HCT116 (cell line): ENCODE measurements at regions not wholly inside any gene's neighbourhood (a gene's known extent, or its start where the extent isn't known, plus 50 kb on each side); places are given as distances from the start of the nearest gene placed in this dataset.

Experiments
- ATAC-seq: fragments of 200-7000 bp; cut with Tn5 transposase; 2 replicates; pipeline ENCODE4 v1.9.1; 2020; ENCODE audit warnings: mild to moderate bottlenecking, moderate library complexity
- BruUV-seq: library from RNA; stranded (reverse); fragments of 400-500 nt; replicated peaks from 2 replicates; lab custom pipeline; 2021; lab: Mats Ljungman, UMichigan
- CTCF ChIA-PET: fragments of 300-600 bp; sonication (Branson Sonifier 250); formaldehyde crosslinking; loops from one replicate; lab custom pipeline; 2021; ENCODE audit warnings: antibody characterized with exemption; lab: Charles Lee
- POLR2A ChIA-PET: fragments of 300-600, 350-600 bp; sonication (Branson Sonifier 250); formaldehyde crosslinking; loops from one replicate; lab custom pipeline; 2021; ENCODE audit warnings: antibody characterized with exemption; lab: Charles Lee
- RAD21 ChIA-PET, 2 experiments: fragments of 300-600 bp; sonication (Branson Sonifier 250); formaldehyde crosslinking; loops; one replicate each; lab custom pipeline; 2023; ENCODE audit warnings: low total read pairs in 2 of 2; ENCODE audit not compliant: uncharacterized antibody in 2 of 2, unreplicated experiment in 2 of 2, low non-redundant PET in 1 of 2; lab: Charles Lee
- DNase-seq: peaks from one replicate; pipeline ENCODE4 v3.0.0-alpha.2; 2010; ENCODE audit warnings: low read depth, low spot score
- H2AFZ ChIP-seq: fragments of 200-600 bp; shearing (Covaris generic), sonication (generic); 2 replicates; pipeline ENCODE4 v1.6.1; 2017; ENCODE audit warnings: low read depth, mixed run types, mixed read lengths, antibody characterized with exemption, low read length; ENCODE audit not compliant: poor library complexity, severe bottlenecking
- H3K27ac ChIP-seq: 2 replicates; pipeline ENCODE4 v1.5.1; 2012; ENCODE audit warnings: low read depth, low read length
- H3K27me3 ChIP-seq: fragments of 200-600 bp; sonication (generic); 2 replicates; pipeline ENCODE4 v1.6.1; 2016; ENCODE audit warnings: mixed run types, low read length, mixed read lengths; ENCODE audit not compliant: insufficient read depth
- H3K36me3 ChIP-seq, 2 experiments: fragments of 200-500 bp in 1 of 2; fragments of 200-600 bp in 1 of 2; sonication (Bioruptor generic) in 1 of 2; sonication (generic) in 1 of 2; 2 replicates each; pipeline versions ENCODE4 v1.5.1 to v1.6.1; 2014 to 2016; ENCODE audit warnings: low read length in 2 of 2, inconsistent platforms in 1 of 2, mixed read lengths in 1 of 2, mixed run types in 1 of 2; ENCODE audit not compliant: insufficient read depth in 2 of 2, control insufficient read depth in 1 of 2
- H3K4me1 ChIP-seq, 2 experiments: fragments of 200-600 bp in 1 of 2; sonication (generic) in 1 of 2; 2 replicates each; pipeline versions ENCODE4 v1.5.1 to v1.6.1; 2012 to 2017; ENCODE audit warnings: low read length in 2 of 2, inconsistent platforms in 1 of 2, mild to moderate bottlenecking in 1 of 2, mixed read lengths in 1 of 2, mixed run types in 1 of 2, moderate library complexity in 1 of 2; ENCODE audit not compliant: insufficient read depth in 2 of 2, control insufficient read depth in 1 of 2
- H3K4me2 ChIP-seq: fragments of 200-600 bp; sonication (generic); 2 replicates; pipeline ENCODE4 v1.6.1; 2017; ENCODE audit warnings: mixed run types, low read length, mixed read lengths
- H3K4me3 ChIP-seq, 2 experiments: fragments of 200-600 bp in 1 of 2; sonication (generic) in 1 of 2; replicated peaks in 1 of 2; 2 replicates each; pipeline ENCODE4 v1.5.1; 2011 to 2016; ENCODE audit warnings: low read length in 2 of 2, control low read depth in 1 of 2, low read depth in 1 of 2, mild to moderate bottlenecking in 1 of 2, mixed read lengths in 1 of 2, mixed run types in 1 of 2
- H3K79me2 ChIP-seq: fragments of 200-600 bp; sonication (generic); 2 replicates; pipeline ENCODE4 v1.6.1; 2017; ENCODE audit warnings: mild to moderate bottlenecking, mixed run types, low read length, moderate library complexity, mixed read lengths; ENCODE audit not compliant: insufficient read depth
- H3K9ac ChIP-seq: fragments of 200-600 bp; sonication (generic); 2 replicates; pipeline ENCODE4 v1.6.1; 2016; ENCODE audit warnings: low read length, mixed read lengths
- H3K9me2 ChIP-seq: fragments of 200-600 bp; sonication (generic), shearing (Covaris generic); 2 replicates; pipeline ENCODE4 v1.6.1; 2017; ENCODE audit warnings: mixed run types, mild to moderate bottlenecking, moderate library complexity; ENCODE audit not compliant: insufficient read depth
- H3K9me3 ChIP-seq, 2 experiments: fragments of 200-500 bp in 1 of 2; fragments of 200-600 bp in 1 of 2; sonication (Bioruptor generic) in 1 of 2; sonication (generic) in 1 of 2; 2 replicates each; pipeline ENCODE4 v1.6.1; 2014 to 2017; ENCODE audit warnings: low read length in 2 of 2, mixed read lengths in 2 of 2, inconsistent platforms in 1 of 2, low read depth in 1 of 2, mild to moderate bottlenecking in 1 of 2, mixed run types in 1 of 2, moderate library complexity in 1 of 2; ENCODE audit not compliant: control insufficient read depth in 1 of 2, insufficient read depth in 1 of 2
- H4K20me1 ChIP-seq: fragments of 200-600 bp; sonication (generic), shearing (Covaris generic); 2 replicates; pipeline ENCODE4 v1.6.1; 2017; ENCODE audit warnings: mixed run types, mild to moderate bottlenecking, moderate library complexity; ENCODE audit not compliant: insufficient read depth
- CTCF ChIP-seq, 3 experiments: fragments of 200-600 bp in 1 of 3; sonication (generic) in 1 of 3; IDR thresholded peaks in 2 of 3; conservative IDR thresholded peaks in 1 of 3; 2 replicates each; pipeline ENCODE4 v1.5.1; 2012 to 2017; ENCODE audit warnings: low read depth in 2 of 3, low read length in 2 of 3, antibody characterized with exemption in 1 of 3, borderline replicate concordance in 1 of 3, control low read depth in 1 of 3, mild to moderate bottlenecking in 1 of 3, mixed read lengths in 1 of 3, mixed run types in 1 of 3, moderate library complexity in 1 of 3; ENCODE audit not compliant: insufficient read depth in 1 of 3
- JUND ChIP-seq: IDR thresholded peaks from 2 replicates; pipeline ENCODE4 v1.6.1; 2012
- MAX ChIP-seq: IDR thresholded peaks from 2 replicates; pipeline ENCODE4 v1.6.1; 2012
- REST ChIP-seq: IDR thresholded peaks from 2 replicates; pipeline ENCODE4 v1.6.1; 2012; ENCODE audit warnings: low read depth
- SIN3A ChIP-seq: IDR thresholded peaks from 2 replicates; pipeline ENCODE4 v1.6.1; 2012; ENCODE audit warnings: low read depth
- TCF7L2 ChIP-seq: IDR thresholded peaks from 2 replicates; pipeline ENCODE4 v1.7.0; 2011; ENCODE audit warnings: borderline replicate concordance, inconsistent platforms; ENCODE audit not compliant: insufficient read depth, insufficient read length; ENCODE audit errors: extremely low read depth
- intact Hi-C: fragments of 100-400 bp; cut with micrococcal nuclease; formaldehyde crosslinking; loops from 2 replicates; pipeline ENCODE4 v1.10.0; 2022

- no peaks in the 10 kb centered on the region for H3K36me3 ChIP-seq
- BruUV-seq: no TSS peak
- H3K9ac ChIP-seq: no peak overlapping the region
- H3K9me2 ChIP-seq: no peaks in the 10 kb centered on the region
- H3K27me3 ChIP-seq: no peaks in the 10 kb centered on the region
- no peaks in the 10 kb centered on the region for H3K79me2 ChIP-seq
- ChIA-PET POLR2A (no interaction called here), CTCF (no interaction called here), RAD21 (no interaction called here)
- H3K4me2 ChIP-seq: no peak overlapping the region
- TF ChIP-seq REST (no peak), MAX (no peak), JUND (no peak), SIN3A (no peak), TCF7L2 (no peak), CTCF (IDR thresholded peaks at IDR 0.05 in 2 of 3, conservative IDR thresholded peaks at IDR 0.05 in 1 of 3; ENCODE audit: borderline replicate concordance in 1 of 3, insufficient read depth in 1 of 3, low read depth in 2 of 3, low read length in 2 of 3) (no peak)
- H2AFZ ChIP-seq: no peak overlapping the region
- no peaks in the 10 kb centered on the region for H3K9me3 ChIP-seq
- intact Hi-C loops: no loop called here
- H3K27ac ChIP-seq: no peak overlapping the region
- no peaks in the 10 kb centered on the region for H4K20me1 ChIP-seq
- DNase-seq: no peak
- no peak for ATAC-seq
- H3K4me1 ChIP-seq: no peaks in the 10 kb centered on the region
- H3K4me3 ChIP-seq: no peak overlapping the region
Measured at GRCh38 chr2:58347810-58348209, 106.7 kb upstream of the FANCL start.
